Natural killer cell treated with Interleukin-12 subunit alpha and Interleukin-12 subunit beta and Interleukin-15 and Interleukin-18, amount 100 ng/mL, for 72 hours (primary cell): ENCODE measurements at regions not wholly inside any gene's neighbourhood (a gene's known extent, or its start where the extent isn't known, plus 50 kb on each side); places are given as distances from the start of the nearest gene placed in this dataset.
"Not testable (repeated sequence)": the region's sequence is repeated elsewhere in the genome, so short reads cannot be mapped to it uniquely, and the experiment has no call there.

ENCODE experiments used
- ATAC-seq, 2 donors: fragments of 150-1000 bp; cut with Tn5 transposase in 1 of 2; sonication (Bioruptor Pico), chemical (Tn5 transposase) in 1 of 2; 2 replicates each; pipeline ENCODE4 v1.10.0; 2021
- DNase-seq: peaks from one replicate; pipeline ENCODE4 v3.0.0; 2022; ENCODE audit warnings: low spot score
- H3K27ac Mint-ChIP-seq, 2 donors: 1 replicate in 1 of 2; 2 replicates in 1 of 2; pipeline ENCODE4 v1.8.0; 2022; ENCODE audit warnings: mixed read lengths in 2 of 2, mild to moderate bottlenecking in 1 of 2, moderate library complexity in 1 of 2
- H3K27me3 Mint-ChIP-seq, 2 donors: 1 replicate in 1 of 2; 2 replicates in 1 of 2; pipeline ENCODE4 v1.8.0; 2022; ENCODE audit warnings: mixed read lengths in 2 of 2
- H3K36me3 Mint-ChIP-seq: one replicate; pipeline ENCODE4 v1.8.0; 2022; ENCODE audit warnings: mixed read lengths
- H3K4me1 Mint-ChIP-seq, 2 donors: 1 replicate in 1 of 2; 2 replicates in 1 of 2; pipeline ENCODE4 v1.8.0; 2022; ENCODE audit warnings: low read depth in 2 of 2, mixed read lengths in 2 of 2, mild to moderate bottlenecking in 1 of 2
- H3K4me3 Mint-ChIP-seq: one replicate; pipeline ENCODE4 v1.8.0; 2022; ENCODE audit warnings: mixed read lengths
- H3K9me3 Mint-ChIP-seq: 2 replicates; pipeline ENCODE4 v1.8.0; 2022; ENCODE audit warnings: mixed read lengths

DNA sequence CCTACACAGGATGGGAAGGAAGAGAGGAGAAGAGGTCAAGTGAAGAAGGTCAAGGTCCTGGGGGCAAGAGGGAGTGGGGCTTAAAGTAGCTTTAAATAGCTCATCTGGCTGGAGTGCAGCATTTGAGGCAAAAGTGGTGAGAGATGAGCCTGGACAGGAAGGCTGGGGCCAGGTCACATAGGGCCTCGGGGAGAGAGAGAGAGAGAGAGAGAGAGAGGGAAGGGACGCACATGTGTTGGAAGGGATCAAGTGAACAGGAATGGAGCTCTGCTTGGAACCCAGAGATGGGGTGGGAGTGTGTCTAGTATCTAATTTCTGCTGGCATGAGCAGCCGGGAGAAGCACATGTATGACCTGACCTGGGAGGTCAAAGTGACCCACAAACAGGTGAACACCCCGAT lies 407.5 kb downstream of the MED13L start:
- H3K4me3 Mint-ChIP-seq: no peak overlapping the region
- ATAC-seq (no peak), DNase-seq (no peak)
- H3K27ac Mint-ChIP-seq: no peak overlapping the region
- H3K4me1 Mint-ChIP-seq: peaks cover 5 to 13% of the 10 kb centered on the region in 2 donors
- H3K27me3 Mint-ChIP-seq: peaks cover 38 to 45% of the 10 kb centered on the region in 2 donors
- no peaks in the 10 kb centered on the region for H3K36me3 Mint-ChIP-seq
- no peaks in the 10 kb centered on the region for H3K9me3 Mint-ChIP-seq

DNA sequence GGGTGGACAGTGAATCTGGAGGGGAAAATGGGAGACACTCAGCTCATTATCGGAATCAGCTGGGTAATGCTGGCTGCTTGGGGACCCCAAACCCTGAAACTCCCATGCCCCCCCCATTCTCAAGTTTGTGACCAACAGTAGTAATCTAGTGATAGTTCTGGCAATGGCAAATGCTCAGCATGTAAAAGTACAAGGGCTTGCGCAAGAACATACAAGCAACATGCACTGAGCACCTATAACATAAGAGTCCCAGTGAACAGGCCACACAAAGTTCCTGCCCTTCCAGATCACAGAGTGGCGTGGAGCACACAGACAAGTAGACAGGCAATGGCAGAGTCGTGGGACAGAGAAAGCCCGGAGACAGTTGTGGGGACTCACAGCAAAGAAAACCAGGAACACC lies 407.9 kb downstream of the MED13L start:
- Mint-ChIP-seq H3K4me3 (no peak overlapping the region), H3K27ac (no peak overlapping the region), H3K27me3 (peaks cover 39 to 43% of the 10 kb centered on the region in 2 donors), H3K36me3 (no peaks in the 10 kb centered on the region), H3K4me1 (peaks cover 5 to 12% of the 10 kb centered on the region in 2 donors), H3K9me3 (no peaks in the 10 kb centered on the region)
- no peak for DNase-seq
- ATAC-seq: no peak

GRCh38 chr12:115868624-115869023 lies 408.9 kb downstream of the MED13L start:
- Mint-ChIP-seq H3K9me3 (no peaks in the 10 kb centered on the region), H3K27me3 (peaks cover 33 to 42% of the 10 kb centered on the region in 2 donors), H3K36me3 (no peaks in the 10 kb centered on the region), H3K27ac (no peak overlapping the region), H3K4me3 (no peak overlapping the region), H3K4me1 (peaks cover 0 to 4% of the 10 kb centered on the region in 2 donors)
- DNase-seq: no peak
- no peak for ATAC-seq

DNA sequence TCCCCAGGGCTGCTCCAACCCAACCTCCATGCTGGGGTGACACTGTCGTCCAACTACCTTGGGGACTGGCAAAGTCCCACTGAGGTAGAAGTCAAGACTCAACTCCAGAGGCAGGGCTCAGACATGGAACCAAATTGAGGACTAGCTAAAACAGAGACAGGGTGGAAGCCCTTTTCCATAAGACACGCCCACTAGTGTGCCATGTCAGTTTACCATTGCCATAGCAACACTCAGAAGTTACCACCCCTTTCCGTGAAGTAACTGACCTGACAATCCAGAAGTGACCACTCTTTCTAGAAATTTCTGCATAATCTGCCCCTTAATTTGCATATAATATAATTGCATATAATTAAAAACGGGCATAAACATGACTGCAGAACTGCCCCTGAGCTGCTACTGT lies 409.6 kb downstream of the MED13L start:
- ATAC-seq (no peak), DNase-seq (no peak)
- H3K27me3 Mint-ChIP-seq: peaks cover 26 to 35% of the 10 kb centered on the region in 2 donors
- H3K36me3 Mint-ChIP-seq: no peaks in the 10 kb centered on the region
- no peak overlapping the region for H3K27ac Mint-ChIP-seq
- H3K4me3 Mint-ChIP-seq: no peak overlapping the region
- no peaks in the 10 kb centered on the region for H3K4me1 Mint-ChIP-seq
- H3K9me3 Mint-ChIP-seq: no peaks in the 10 kb centered on the region

- peaks cover 22 to 35% of the 10 kb centered on the region in 2 donors for H3K27me3 Mint-ChIP-seq
- H3K36me3 Mint-ChIP-seq: no peaks in the 10 kb centered on the region
- DNase-seq (no peak), ATAC-seq (no peak)
- H3K4me3 Mint-ChIP-seq: no peak overlapping the region
- no peaks in the 10 kb centered on the region for H3K9me3 Mint-ChIP-seq
- no peaks in the 10 kb centered on the region for H3K4me1 Mint-ChIP-seq
- H3K27ac Mint-ChIP-seq: no peak overlapping the region
These were observed 410.5 kb downstream of the MED13L start for GRCh38 chr12:115866909-115867525.

GRCh38 chr12:115866281-115866680 lies 411.2 kb downstream of the MED13L start:
- not testable (repeated sequence) for H3K36me3 Mint-ChIP-seq, H3K4me1 Mint-ChIP-seq, H3K27ac Mint-ChIP-seq, ATAC-seq, H3K4me3 Mint-ChIP-seq, H3K9me3 Mint-ChIP-seq, DNase-seq
- peaks cover 22 to 36% of the 10 kb centered on the region in 2 donors for H3K27me3 Mint-ChIP-seq

DNA sequence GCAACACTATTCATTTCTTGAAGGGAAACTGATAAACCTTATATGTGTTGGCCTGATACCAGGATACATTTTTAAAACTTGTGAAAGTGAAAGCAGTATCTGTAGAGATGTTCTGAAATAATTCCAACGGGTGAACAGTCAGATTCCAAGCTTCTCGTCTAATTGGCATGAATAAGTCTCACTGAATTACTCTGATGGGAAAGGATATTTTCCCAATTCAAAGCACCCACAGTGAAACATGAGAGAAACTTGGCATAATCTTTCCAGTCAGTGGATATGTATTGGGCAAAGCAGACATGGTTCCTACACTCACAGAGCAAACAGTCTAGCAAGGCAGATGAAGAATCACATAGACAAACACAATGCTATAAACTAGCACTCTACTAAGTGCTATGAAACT lies 413.1 kb downstream of the MED13L start:
- H3K4me3 Mint-ChIP-seq: no peak overlapping the region
- no peak overlapping the region for H3K27ac Mint-ChIP-seq
- H3K4me1 Mint-ChIP-seq: no peaks in the 10 kb centered on the region
- H3K27me3 Mint-ChIP-seq: peaks cover 17 to 36% of the 10 kb centered on the region in 2 donors
- ATAC-seq: no peak
- no peaks in the 10 kb centered on the region for H3K9me3 Mint-ChIP-seq
- DNase-seq: no peak
- no peaks in the 10 kb centered on the region for H3K36me3 Mint-ChIP-seq

GRCh38 chr12:115860619-115861018 lies 416.9 kb downstream of the MED13L start:
- Mint-ChIP-seq H3K4me1 (no peaks in the 10 kb centered on the region), H3K27ac (no peak overlapping the region), H3K27me3 (peaks cover 18 to 43% of the 10 kb centered on the region in 2 donors), H3K36me3 (no peaks in the 10 kb centered on the region), H3K9me3 (no peaks in the 10 kb centered on the region), H3K4me3 (no peak overlapping the region)
- DNase-seq: no peak
- no peak for ATAC-seq

DNA sequence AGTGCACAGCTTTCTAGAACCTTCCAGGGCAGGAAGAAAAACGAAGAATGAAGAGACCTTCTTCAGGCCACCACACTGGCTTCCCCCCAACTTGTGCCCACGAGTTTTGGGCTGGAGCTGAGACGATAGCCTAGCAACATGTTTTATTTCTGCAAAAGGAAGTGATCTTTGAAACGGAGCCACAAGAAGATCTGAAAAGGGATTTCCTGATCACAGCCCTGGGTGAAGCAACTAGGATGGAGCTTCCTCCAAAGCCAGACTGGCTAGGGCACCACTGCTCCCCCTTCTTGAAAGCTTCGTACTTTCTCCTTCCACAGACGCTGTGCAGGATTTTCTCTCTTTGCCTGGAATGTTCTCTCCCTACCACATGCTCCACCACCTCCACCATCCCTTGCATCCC lies 418.3 kb downstream of the MED13L start:
- Mint-ChIP-seq H3K9me3 (no peaks in the 10 kb centered on the region), H3K27ac (no peak overlapping the region), H3K36me3 (no peaks in the 10 kb centered on the region), H3K27me3 (peaks cover 16 to 37% of the 10 kb centered on the region in 2 donors), H3K4me1 (no peaks in the 10 kb centered on the region), H3K4me3 (no peak overlapping the region)
- ATAC-seq (no peak), DNase-seq (no peak)

DNA sequence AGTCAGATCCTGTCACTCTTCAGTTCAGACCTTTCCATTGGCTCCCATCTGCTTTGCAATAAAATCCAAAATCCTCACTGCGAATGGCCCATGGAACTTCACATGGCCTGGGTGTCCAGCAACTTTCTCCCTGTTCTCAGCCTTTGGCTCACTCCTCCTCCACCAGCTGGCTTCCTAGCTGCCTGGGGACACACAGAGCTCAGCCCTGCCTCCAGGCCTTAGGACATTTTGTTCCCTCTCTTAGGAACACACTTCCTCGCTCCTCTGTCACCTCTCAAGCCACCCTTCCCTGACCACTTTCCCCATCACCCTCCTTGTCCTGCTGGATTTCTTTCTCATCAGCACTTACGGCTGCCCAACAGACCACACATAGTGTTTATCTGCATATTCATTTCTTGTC lies 419.6 kb downstream of the MED13L start:
- H3K36me3 Mint-ChIP-seq: no peaks in the 10 kb centered on the region

GRCh38 chr12:115857160-115857920 lies 420.2 kb downstream of the MED13L start:
- Mint-ChIP-seq H3K9me3 (no peaks in the 10 kb centered on the region), H3K27ac (no peak overlapping the region), H3K27me3 (peaks cover 20 to 29% of the 10 kb centered on the region in 2 donors), H3K4me3 (no peak overlapping the region), H3K36me3 (no peaks in the 10 kb centered on the region), H3K4me1 (no peaks in the 10 kb centered on the region)
- no peak for ATAC-seq
- no peak for DNase-seq

More for the DNA sequence above, 419.6 kb downstream of the MED13L start:
- no peak overlapping the region for H3K4me3 Mint-ChIP-seq
- H3K4me1 Mint-ChIP-seq: no peaks in the 10 kb centered on the region
- no peaks in the 10 kb centered on the region for H3K9me3 Mint-ChIP-seq
- ATAC-seq (no peak), DNase-seq (no peak)
- peaks cover 18 to 31% of the 10 kb centered on the region in 2 donors for H3K27me3 Mint-ChIP-seq
- H3K27ac Mint-ChIP-seq: no peak overlapping the region

DNA sequence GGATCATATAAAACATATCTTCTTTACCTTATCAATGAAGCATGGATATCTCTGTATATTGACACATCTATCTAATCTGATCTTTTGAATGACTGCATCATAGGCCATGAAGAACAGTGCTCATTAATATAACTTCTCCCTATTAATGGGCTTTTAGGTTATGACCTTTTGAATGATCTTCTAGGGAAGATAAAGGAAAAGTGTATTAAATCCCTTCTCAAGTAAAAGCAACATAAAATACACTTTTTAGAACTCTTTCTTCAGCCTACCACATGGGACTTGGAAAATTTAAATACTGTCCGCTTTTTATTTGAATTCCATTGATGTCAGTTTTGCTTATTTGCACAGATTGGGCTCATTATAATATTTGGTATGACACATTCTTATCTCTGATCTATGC lies 425.4 kb downstream of the MED13L start:
- ATAC-seq: no peak
- H3K4me1 Mint-ChIP-seq: no peaks in the 10 kb centered on the region
- DNase-seq: no peak
- no peaks in the 10 kb centered on the region for H3K9me3 Mint-ChIP-seq
- no peak overlapping the region for H3K27ac Mint-ChIP-seq
- no peaks in the 10 kb centered on the region for H3K36me3 Mint-ChIP-seq
- H3K27me3 Mint-ChIP-seq: peaks cover 8% of the 10 kb centered on the region in 2 donors
- H3K4me3 Mint-ChIP-seq: no peak overlapping the region

GRCh38 chr12:115850957-115851356 lies 426.5 kb downstream of the MED13L start:
- no peaks in the 10 kb centered on the region for H3K36me3 Mint-ChIP-seq
- no peak overlapping the region for H3K27ac Mint-ChIP-seq
- no peaks in the 10 kb centered on the region for H3K9me3 Mint-ChIP-seq
- H3K27me3 Mint-ChIP-seq: peaks cover 11 to 15% of the 10 kb centered on the region in 2 donors
- DNase-seq: no peak
- ATAC-seq: no peak
- H3K4me1 Mint-ChIP-seq: no peaks in the 10 kb centered on the region
- H3K4me3 Mint-ChIP-seq: no peak overlapping the region

DNA sequence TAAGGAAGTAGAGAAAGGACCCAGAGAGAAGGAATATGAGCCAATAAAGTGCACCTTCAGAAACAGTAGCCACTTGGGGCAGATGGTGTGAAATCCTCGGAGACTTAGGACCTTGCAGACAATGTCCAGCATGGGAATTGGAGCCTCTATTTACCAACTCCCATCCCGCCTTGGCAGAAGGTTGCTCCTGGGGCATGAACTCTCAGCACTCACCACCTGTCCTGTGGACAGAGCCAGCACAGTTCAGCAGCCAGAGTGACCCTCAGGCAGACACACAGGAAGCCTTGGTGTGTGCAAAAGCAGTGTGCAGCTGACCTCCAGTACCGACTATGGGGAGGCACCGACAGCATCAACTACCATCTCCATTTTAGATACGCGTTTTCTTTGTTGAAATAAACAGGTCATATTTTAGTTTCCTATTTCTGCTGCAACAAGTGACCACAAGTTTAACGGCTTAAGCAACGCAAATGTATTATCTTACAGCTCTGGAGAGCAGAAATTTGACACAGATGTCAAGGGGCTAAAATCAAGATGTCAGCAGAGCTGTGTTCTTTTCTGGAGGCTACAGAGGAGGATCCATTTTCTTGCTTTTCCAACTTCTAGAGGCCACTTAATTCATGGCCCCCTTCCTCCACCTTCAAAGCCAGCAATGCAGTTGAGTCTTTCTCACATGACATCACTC lies 428.1 kb downstream of the MED13L start:
- Mint-ChIP-seq H3K27ac (no peak overlapping the region), H3K27me3 (peaks cover 9 to 15% of the 10 kb centered on the region in 2 donors), H3K4me1 (no peaks in the 10 kb centered on the region), H3K9me3 (no peaks in the 10 kb centered on the region), H3K36me3 (no peaks in the 10 kb centered on the region), H3K4me3 (no peak overlapping the region)
- ATAC-seq (no peak), DNase-seq (no peak)
